RWPE2 (cell line): ENCODE measurements at regions not wholly inside any gene's neighbourhood (a gene's known extent, or its start where the extent isn't known, plus 50 kb on each side); places are given as distances from the start of the nearest gene placed in this dataset.

Experiments
- ATAC-seq: fragments of 200-7000 bp; cut with Tn5 transposase; 3 replicates; pipeline ENCODE4 v1.9.1; 2021; ENCODE audit warnings: low read depth
- DNase-seq: peaks from one replicate; pipeline ENCODE4 v3.0.0-alpha.2; 2020; ENCODE audit warnings: low spot score
- H3K27ac ChIP-seq: fragments of 450-650 bp; 2 replicates; pipeline ENCODE4 v1.5.1; 2017; ENCODE audit warnings: mild to moderate bottlenecking; ENCODE audit not compliant: poor library complexity, severe bottlenecking
- H3K27me3 ChIP-seq: fragments of 250-450 bp; sonication (Bioruptor Pico); 2 replicates; pipeline ENCODE4 v1.5.1; 2021; ENCODE audit warnings: mild to moderate bottlenecking, moderate library complexity; ENCODE audit not compliant: insufficient read depth, poor library complexity, severe bottlenecking
- H3K36me3 ChIP-seq: fragments of 250-450 bp; sonication (Bioruptor Pico); 2 replicates; pipeline ENCODE4 v1.5.1; 2020; ENCODE audit warnings: low read depth, mild to moderate bottlenecking, moderate library complexity
- H3K4me1 ChIP-seq: fragments of 250-450 bp; sonication (Bioruptor Pico); 2 replicates; pipeline ENCODE4 v1.5.1; 2021; ENCODE audit warnings: mild to moderate bottlenecking, moderate library complexity; ENCODE audit not compliant: insufficient read depth, poor library complexity, severe bottlenecking
- H3K4me3 ChIP-seq: fragments of 250-450 bp; sonication (Bioruptor Pico); 2 replicates; pipeline ENCODE4 v1.5.1; 2021; ENCODE audit warnings: mild to moderate bottlenecking, moderate library complexity; ENCODE audit not compliant: severe bottlenecking
- H3K9me3 ChIP-seq: fragments of 250-450 bp; sonication (Bioruptor Pico); 2 replicates; pipeline ENCODE4 v1.5.1; 2021; ENCODE audit warnings: mild to moderate bottlenecking, moderate library complexity; ENCODE audit not compliant: severe bottlenecking
- CTCF ChIP-seq: fragments of 450-650 bp; IDR thresholded peaks from one replicate; pipeline ENCODE4 v1.5.1; 2017; ENCODE audit warnings: mild to moderate bottlenecking, moderate library complexity; ENCODE audit not compliant: poor library complexity, severe bottlenecking

GRCh38 chr6:165755583-165755982 lies 92.5 kb upstream of the PDE10A start:
- no peaks in the 10 kb centered on the region for H3K36me3 ChIP-seq
- H3K4me3 ChIP-seq, result no peak overlapping the region
- H3K4me1 ChIP-seq, result no peaks in the 10 kb centered on the region
- H3K9me3 ChIP-seq, result no peaks in the 10 kb centered on the region
- TF ChIP-seq CTCF, result no peak
- no peak for DNase-seq
- H3K27me3 ChIP-seq, result no peaks in the 10 kb centered on the region
- no peak for ATAC-seq
- H3K27ac ChIP-seq, result no peak overlapping the region

GRCh38 chr6:165753506-165753905 lies 90.5 kb upstream of the PDE10A start:
- ATAC-seq, result no peak
- DNase-seq, result no peak
- H3K36me3 ChIP-seq, result no peaks in the 10 kb centered on the region

GRCh38 chr6:165752451-165752850 lies 89.4 kb upstream of the PDE10A start:
- no peaks in the 10 kb centered on the region for H3K4me1 ChIP-seq
- H3K27me3 ChIP-seq, result no peaks in the 10 kb centered on the region
- DNase-seq (no peak), ATAC-seq (no peak)
- no peak overlapping the region for H3K4me3 ChIP-seq
- H3K9me3 ChIP-seq, result no peaks in the 10 kb centered on the region
- H3K36me3 ChIP-seq, result no peaks in the 10 kb centered on the region
- no peak overlapping the region for H3K27ac ChIP-seq
- no peak for TF ChIP-seq CTCF

More at GRCh38 chr6:165753506-165753905, 90.5 kb upstream of the PDE10A start:
- no peak for TF ChIP-seq CTCF
- H3K9me3 ChIP-seq, result no peaks in the 10 kb centered on the region
- no peaks in the 10 kb centered on the region for H3K4me1 ChIP-seq
- H3K4me3 ChIP-seq, result no peak overlapping the region
- H3K27ac ChIP-seq, result no peak overlapping the region
- H3K27me3 ChIP-seq, result no peaks in the 10 kb centered on the region

- Histone ChIP-seq H3K36me3 (no peaks in the 10 kb centered on the region), H3K4me3 (no peak overlapping the region), H3K27me3 (no peaks in the 10 kb centered on the region), H3K9me3 (no peaks in the 10 kb centered on the region), H3K27ac (no peak overlapping the region), H3K4me1 (no peaks in the 10 kb centered on the region)
- DNase-seq (no peak), ATAC-seq (no peak)
- no peak for TF ChIP-seq CTCF
Measured at GRCh38 chr6:165751486-165751885, 88.4 kb upstream of the PDE10A start.

GRCh38 chr6:165749163-165749562 lies 86.1 kb upstream of the PDE10A start:
- Histone ChIP-seq H3K4me3 (no peak overlapping the region), H3K4me1 (no peaks in the 10 kb centered on the region), H3K9me3 (no peaks in the 10 kb centered on the region), H3K27ac (no peak overlapping the region), H3K36me3 (no peaks in the 10 kb centered on the region), H3K27me3 (no peaks in the 10 kb centered on the region)
- ATAC-seq, result no peak
- no peak for TF ChIP-seq CTCF
- DNase-seq, result no peak
